HepG2 (cell line): ENCODE measurements at regions not wholly inside any gene's neighbourhood (a gene's known extent, or its start where the extent isn't known, plus 50 kb on each side); places are given as distances from the start of the nearest gene placed in this dataset.

Source experiments
- ATAC-seq: fragments of 200-7000 bp; cut with Tn5 transposase; 3 replicates; pipeline ENCODE4 v1.9.1; 2020; ENCODE audit warnings: mild to moderate bottlenecking, moderate library complexity
- BruUV-seq: library from RNA; stranded (reverse); fragments of 400-500 nt; replicated peaks from 2 replicates; lab custom pipeline; 2021; lab: Mats Ljungman, UMichigan
- CTCF ChIA-PET: fragments of 300-600 bp; formaldehyde crosslinking; extraction: SDS; loops from one replicate; lab custom pipeline; 2021; ENCODE audit warnings: low total read pairs, inconsistent platforms, low intra/inter-chr PET ratio; lab: Yijun Ruan, JAX
- POLR2A ChIA-PET: fragments of 350-600 bp; sonication (Branson Sonifier 250); formaldehyde crosslinking; loops from one replicate; lab custom pipeline; 2020; ENCODE audit warnings: antibody characterized with exemption, inconsistent platforms; lab: Yijun Ruan, JAX
- DNase-seq: peaks from one replicate; pipeline ENCODE4 v3.0.0-alpha.2; 2015; ENCODE audit warnings: low spot score
- FAIRE-seq: peaks from 3 replicates; lab custom pipeline; 2011; peaks lifted over from hg19 to GRCh38; lab: Jason Lieb, UNC
- H2AFZ ChIP-seq: one replicate; pipeline ENCODE4 v1.6.1; 2011; ENCODE audit warnings: low read length, inconsistent platforms
- H3K27ac ChIP-seq: fragments of 300-600 bp; 3 replicates; pipeline ENCODE4 v1.8.0; 2011; ENCODE audit warnings: mixed run types, mild to moderate bottlenecking, mixed read lengths, low read length, inconsistent platforms; ENCODE audit not compliant: insufficient read depth; ENCODE audit errors: extremely low read length
- H3K27me3 ChIP-seq, 2 experiments: fragments of 200-600 bp in 1 of 2; 2 replicates in 1 of 2; 3 replicates in 1 of 2; pipeline versions ENCODE4 v1.6.0 to v1.8.0; 2011; ENCODE audit warnings: low read length in 2 of 2, mild to moderate bottlenecking in 2 of 2, moderate library complexity in 2 of 2, inconsistent platforms in 1 of 2; ENCODE audit not compliant: insufficient read depth in 2 of 2, control insufficient read depth in 1 of 2
- H3K36me3 ChIP-seq, 2 experiments: fragments of 200-600 bp in 1 of 2; replicated peaks in 1 of 2; 2 replicates in 1 of 2; 3 replicates in 1 of 2; pipeline versions ENCODE4 v1.5.1 to v1.8.0; 2011; ENCODE audit warnings: low read length in 2 of 2, inconsistent platforms in 1 of 2; ENCODE audit not compliant: insufficient read depth in 2 of 2, control insufficient read depth in 1 of 2
- H3K4me1 ChIP-seq: 2 replicates; pipeline ENCODE4 v1.5.1; 2012; ENCODE audit warnings: low read length, inconsistent platforms; ENCODE audit not compliant: insufficient read depth
- H3K4me2 ChIP-seq: 2 replicates; pipeline ENCODE4 v1.6.0; 2011; ENCODE audit warnings: low read depth, low read length, inconsistent platforms
- H3K4me3 ChIP-seq, 3 experiments: fragments of 200-600 bp in 1 of 3; sonication (generic), shearing (Covaris generic) in 1 of 3; replicated peaks in 1 of 3; 2 replicates each; pipeline ENCODE4 v1.5.1; 2011 to 2016; ENCODE audit warnings: low read length in 3 of 3, inconsistent platforms in 2 of 3, low read depth in 2 of 3, mild to moderate bottlenecking in 2 of 3, control low read depth in 1 of 3, mixed read lengths in 1 of 3; ENCODE audit not compliant: insufficient read depth in 1 of 3
- H3K79me2 ChIP-seq: one replicate; pipeline ENCODE4 v1.6.1; 2011; ENCODE audit warnings: low read length, inconsistent platforms; ENCODE audit not compliant: insufficient read depth
- H3K9ac ChIP-seq: 2 replicates; pipeline ENCODE4 v1.6.0; 2011; ENCODE audit warnings: mild to moderate bottlenecking, low read depth, low read length, inconsistent platforms; ENCODE audit not compliant: insufficient read depth
- H3K9me3 ChIP-seq: 2 replicates; pipeline ENCODE4 v1.5.1; 2012; ENCODE audit warnings: mild to moderate bottlenecking, low read length
- H4K20me1 ChIP-seq: 2 replicates; pipeline ENCODE4 v1.6.0; 2011; ENCODE audit warnings: inconsistent platforms, mild to moderate bottlenecking, low read length, moderate library complexity; ENCODE audit not compliant: insufficient read depth
- DPF2 ChIP-seq: sonication (generic); formaldehyde crosslinking; IDR thresholded peaks from 2 replicates; pipeline ENCODE4 v1.4.0; 2020; ENCODE audit warnings: mild to moderate bottlenecking, low read depth, missing genetic modification reagents, borderline replicate concordance
- HES4 ChIP-seq: sonication (generic); formaldehyde crosslinking; IDR thresholded peaks from 2 replicates; pipeline ENCODE4 v1.9.0; 2021; ENCODE audit warnings: mild to moderate bottlenecking, missing genetic modification reagents, borderline replicate concordance
- IKZF4 ChIP-seq: sonication (generic); formaldehyde crosslinking; IDR thresholded peaks from 2 replicates; pipeline ENCODE4 v1.5.1; 2020; ENCODE audit warnings: borderline replicate concordance, mild to moderate bottlenecking, low read depth, missing genetic modification reagents; ENCODE audit errors: not compliant biosample characterization
- MAX ChIP-seq: IDR thresholded peaks from 2 replicates; pipeline ENCODE4 v1.6.1; 2012; ENCODE audit warnings: inconsistent platforms
- MXD1 ChIP-seq: sonication (generic); formaldehyde crosslinking; IDR thresholded peaks from 2 replicates; pipeline ENCODE4 v1.4.0; 2020; ENCODE audit warnings: mild to moderate bottlenecking, missing genetic modification reagents
- PLRG1 ChIP-seq: fragments of 450-650 bp; conservative IDR thresholded peaks from 2 replicates; pipeline ENCODE4 v1.6.1; 2016
- POLR2A ChIP-seq, 2 experiments: IDR thresholded peaks; 2 replicates each; pipeline ENCODE4 v1.6.1; 2011; ENCODE audit warnings: low read depth in 2 of 2, low read length in 2 of 2, mild to moderate bottlenecking in 1 of 2, moderate library complexity in 1 of 2; ENCODE audit not compliant: insufficient read depth in 1 of 2
- POLR2AphosphoS5 ChIP-seq: IDR thresholded peaks from 2 replicates; pipeline ENCODE4 v1.6.1; 2012; ENCODE audit warnings: low read depth, low read length
- RARG ChIP-seq: sonication (generic); formaldehyde crosslinking; IDR thresholded peaks from 2 replicates; pipeline ENCODE4 v1.4.0; 2020; ENCODE audit warnings: low read depth, mild to moderate bottlenecking, missing genetic modification reagents
- RBM22 ChIP-seq: fragments of 200-400 bp; formaldehyde crosslinking; optimal IDR thresholded peaks from 2 replicates; pipeline ENCODE3; 2017; ENCODE audit warnings: mild to moderate bottlenecking, low read length, moderate library complexity
- SMYD3 ChIP-seq: sonication (generic); formaldehyde crosslinking; IDR thresholded peaks from 2 replicates; pipeline ENCODE4 v1.8.1; 2023; ENCODE audit warnings: mild to moderate bottlenecking, missing genetic modification reagents
- TAF1 ChIP-seq: sonication (generic); formaldehyde crosslinking; IDR thresholded peaks from 2 replicates; pipeline ENCODE4 v1.4.0; 2020; ENCODE audit warnings: missing genetic modification reagents
- TRIM24 ChIP-seq: sonication (generic); formaldehyde crosslinking; IDR thresholded peaks from 2 replicates; pipeline ENCODE4 v1.8.0; 2022; ENCODE audit warnings: mild to moderate bottlenecking, missing genetic modification reagents
- U2AF2 ChIP-seq: fragments of 200-400 bp; formaldehyde crosslinking; IDR thresholded peaks from 2 replicates; pipeline ENCODE4 v1.6.1; 2017; ENCODE audit warnings: low read depth, mild to moderate bottlenecking, low read length
- ZBTB26 ChIP-seq: IDR thresholded peaks from 2 replicates; pipeline ENCODE4 v1.6.1; 2016; ENCODE audit warnings: missing compliant biosample characterization, missing genetic modification reagents, borderline replicate concordance
- ZFP36 ChIP-seq: fragments of 150-350 bp; IDR thresholded peaks from 2 replicates; pipeline ENCODE4 v1.6.1; 2018; ENCODE audit warnings: borderline replicate concordance, low read length, low read depth; ENCODE audit not compliant: partially characterized antibody
- ZFP36L2 ChIP-seq: sonication (generic); formaldehyde crosslinking; IDR thresholded peaks from 2 replicates; pipeline ENCODE4 v1.4.0; 2020; ENCODE audit warnings: missing genetic modification reagents
- ZNF569 ChIP-seq: sonication (generic); formaldehyde crosslinking; IDR thresholded peaks from 2 replicates; pipeline ENCODE4 v1.5.0; 2020; ENCODE audit warnings: mild to moderate bottlenecking, missing genetic modification reagents, moderate library complexity, borderline replicate concordance
- ZNF614 ChIP-seq: IDR thresholded peaks from 2 replicates; pipeline ENCODE4 v1.6.1; 2018; ENCODE audit warnings: missing biosample characterization, missing genetic modification reagents, inconsistent platforms, borderline replicate concordance
- ZNF749 ChIP-seq: sonication (generic); formaldehyde crosslinking; IDR thresholded peaks from 2 replicates; pipeline ENCODE4 v1.8.0; 2022; ENCODE audit warnings: mild to moderate bottlenecking, missing genetic modification reagents, moderate library complexity, borderline replicate concordance
- WGBS: methylation state at CpG from one replicate; pipeline ENCODE4 v1.1.6; 2017; ENCODE audit warnings: low lambda C conversion rate; 5-methylcytosine and 5-hydroxymethylcytosine counted together
- in situ Hi-C: cut with HindIII; loops from 2 replicates; pipeline ENCODE4 v1.10.0; 2017; ENCODE audit warnings: low pct_unique_long_range_greater_than_20kb; ENCODE audit not compliant: extremely low pct_ligation_motif_present
- intact Hi-C: fragments of 100-400 bp; cut with micrococcal nuclease; formaldehyde crosslinking; loops from one replicate; pipeline ENCODE4 v1.10.0; 2022; ENCODE audit not compliant: unreplicated experiment

- in situ Hi-C loops (no loop called here), intact Hi-C loops (no loop called here)
- POLR2A ChIA-PET: no interaction called here
- peak; percentile 14 for DNase-seq
- Histone ChIP-seq H3K27me3 (no peaks in the 10 kb centered on the region), H4K20me1 (no peaks in the 10 kb centered on the region), H2AFZ (no peak overlapping the region), H3K4me1 (peaks cover 11% of the 10 kb centered on the region), H3K79me2 (no peaks in the 10 kb centered on the region), H3K4me2 (no peak overlapping the region), H3K9me3 (no peaks in the 10 kb centered on the region), H3K36me3 (no peaks in the 10 kb centered on the region), H3K9ac (no peak overlapping the region), H3K4me3 (no peak overlapping the region), H3K27ac (no peak overlapping the region)
- WGBS: 2% methylated on average over 9 of the region's 9 CpGs
- no peak for FAIRE-seq
- TF ChIP-seq MXD1 (CRISPR knock-in tag): no peak
- TF ChIP-seq TRIM24 (CRISPR knock-in tag): no peak
- TF ChIP-seq DPF2 (CRISPR knock-in tag): no peak
- TF ChIP-seq ZFP36L2 (CRISPR knock-in tag): no peak
- no peak for TF ChIP-seq ZNF749 (CRISPR knock-in tag)
- no peak for TF ChIP-seq PLRG1
- TF ChIP-seq ZBTB26 (CRISPR knock-in tag): no peak
- BruUV-seq: no TSS peak
- peak; percentile 35; the same call in 1 of the 3 replicates for ATAC-seq
- CTCF ChIA-PET: no interaction called here
These were observed 52.7 kb upstream of the GRHL3 start for GRCh38 chr1:24266398-24266941.

GRCh38 chr1:24263746-24264145, 55.4 kb upstream of the GRHL3 start:
- H3K4me3 ChIP-seq: no peak overlapping the region
- peaks cover 11% of the 10 kb centered on the region for H3K4me1 ChIP-seq
- H3K36me3 ChIP-seq: no peaks in the 10 kb centered on the region
- H2AFZ ChIP-seq: no peak overlapping the region
- intact Hi-C loops (no loop called here), in situ Hi-C loops (no loop called here)
- DNase-seq (no peak), FAIRE-seq (no peak), ATAC-seq (no peak)
- POLR2A ChIA-PET: no interaction called here
- CTCF ChIA-PET: no interaction called here
- H3K27me3 ChIP-seq: no peaks in the 10 kb centered on the region; a peak in 1 of 5 replicates
- no peaks in the 10 kb centered on the region for H3K79me2 ChIP-seq
- H4K20me1 ChIP-seq: no peaks in the 10 kb centered on the region
- no peak overlapping the region for H3K27ac ChIP-seq
- H3K9ac ChIP-seq: no peak overlapping the region
- no peaks in the 10 kb centered on the region for H3K9me3 ChIP-seq
- no peak overlapping the region for H3K4me2 ChIP-seq
- 58% methylated on average over 1 of the region's 1 CpG for WGBS
- BruUV-seq: no TSS peak
- TF ChIP-seq HES4 (CRISPR knock-in tag): no peak
- no peak for TF ChIP-seq IKZF4 (CRISPR knock-in tag)
- no peak for TF ChIP-seq ZNF614
- TF ChIP-seq U2AF2: no peak
- no peak for TF ChIP-seq POLR2AphosphoS5
- TF ChIP-seq ZNF569 (CRISPR knock-in tag): no peak
- no peak for TF ChIP-seq RBM22
- no peak for TF ChIP-seq SMYD3 (CRISPR knock-in tag)
- no peak for TF ChIP-seq RARG (CRISPR knock-in tag)
- no peak for TF ChIP-seq MAX
- no peak for TF ChIP-seq ZFP36
- TF ChIP-seq TAF1 (CRISPR knock-in tag): no peak
- TF ChIP-seq POLR2A (IDR thresholded peaks at IDR 0.05; ENCODE audit: insufficient read depth in 1 of 2, low read depth in 2 of 2, low read length in 2 of 2): no peak
